Cardiac muscle cell (in vitro differentiated cells and primary cell): ENCODE measurements at regions not wholly inside any gene's neighbourhood (a gene's known extent, or its start where the extent isn't known, plus 50 kb on each side); places are given as distances from the start of the nearest gene placed in this dataset.

Experiments used
- DNase-seq, 2 donors: peaks; one replicate each; pipeline versions ENCODE4 v3.0.0 to v3.0.0-alpha.2; 2010 to 2017; ENCODE audit warnings: low read depth in 1 of 2, low spot score in 1 of 2
- H3K27ac ChIP-seq: fragments of 200-600 bp; sonication (generic); 2 replicates; pipeline ENCODE4 v1.5.1; 2016
- H3K27me3 ChIP-seq: fragments of 200-600 bp; sonication (generic); 2 replicates; pipeline ENCODE4 v1.6.0; 2016; ENCODE audit warnings: control low read depth
- H3K36me3 ChIP-seq: fragments of 200-600 bp; sonication (generic); 2 replicates; pipeline ENCODE4 v1.5.1; 2016; ENCODE audit warnings: control low read depth
- H3K4me1 ChIP-seq: fragments of 200-600 bp; sonication (generic); 2 replicates; pipeline ENCODE4 v1.8.1; 2017; ENCODE audit warnings: low read depth, mild to moderate bottlenecking, mixed run types
- H3K4me3 ChIP-seq: fragments of 200-600 bp; sonication (generic); 2 replicates; pipeline ENCODE4 v1.5.1; 2016; ENCODE audit warnings: mild to moderate bottlenecking
- H3K9me3 ChIP-seq: fragments of 200-600 bp; sonication (generic); 2 replicates; pipeline ENCODE4 v1.5.1; 2017; ENCODE audit warnings: low read depth, mild to moderate bottlenecking, control low read depth
- TF ChIP-seq, protein P1 (sequence below): IDR thresholded peaks from 2 replicates; pipeline ENCODE4 v1.5.1; 2012; ENCODE audit warnings: low read depth, mild to moderate bottlenecking, low read length

DNA sequence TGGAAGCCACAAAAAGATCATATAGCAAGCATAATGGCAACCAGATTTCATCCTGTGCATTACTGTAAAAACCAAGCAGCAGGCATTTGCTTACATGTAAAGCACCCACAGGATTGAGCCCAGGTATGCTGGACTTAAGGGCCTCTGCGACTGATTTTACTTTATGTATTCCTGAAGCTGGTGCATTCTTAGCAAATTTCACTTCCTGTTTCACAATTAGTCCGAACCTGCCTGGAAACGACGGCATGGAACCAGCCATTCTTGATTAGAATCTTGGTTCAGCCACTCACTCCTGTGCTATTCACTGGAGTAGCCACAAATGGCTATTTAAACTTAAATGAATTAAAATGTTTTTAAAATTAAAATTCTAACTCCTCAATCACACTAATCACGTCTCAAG is 239.2 kb downstream of the NUAK1 start:
- TF ChIP-seq, protein P1, sequence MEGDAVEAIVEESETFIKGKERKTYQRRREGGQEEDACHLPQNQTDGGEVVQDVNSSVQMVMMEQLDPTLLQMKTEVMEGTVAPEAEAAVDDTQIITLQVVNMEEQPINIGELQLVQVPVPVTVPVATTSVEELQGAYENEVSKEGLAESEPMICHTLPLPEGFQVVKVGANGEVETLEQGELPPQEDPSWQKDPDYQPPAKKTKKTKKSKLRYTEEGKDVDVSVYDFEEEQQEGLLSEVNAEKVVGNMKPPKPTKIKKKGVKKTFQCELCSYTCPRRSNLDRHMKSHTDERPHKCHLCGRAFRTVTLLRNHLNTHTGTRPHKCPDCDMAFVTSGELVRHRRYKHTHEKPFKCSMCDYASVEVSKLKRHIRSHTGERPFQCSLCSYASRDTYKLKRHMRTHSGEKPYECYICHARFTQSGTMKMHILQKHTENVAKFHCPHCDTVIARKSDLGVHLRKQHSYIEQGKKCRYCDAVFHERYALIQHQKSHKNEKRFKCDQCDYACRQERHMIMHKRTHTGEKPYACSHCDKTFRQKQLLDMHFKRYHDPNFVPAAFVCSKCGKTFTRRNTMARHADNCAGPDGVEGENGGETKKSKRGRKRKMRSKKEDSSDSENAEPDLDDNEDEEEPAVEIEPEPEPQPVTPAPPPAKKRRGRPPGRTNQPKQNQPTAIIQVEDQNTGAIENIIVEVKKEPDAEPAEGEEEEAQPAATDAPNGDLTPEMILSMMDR: no peak
- Histone ChIP-seq H3K27me3 (no peaks in the 10 kb centered on the region), H3K27ac (no peak overlapping the region), H3K4me3 (no peak overlapping the region), H3K4me1 (no peaks in the 10 kb centered on the region), H3K36me3 (no peaks in the 10 kb centered on the region), H3K9me3 (no peaks in the 10 kb centered on the region)
- DNase-seq: peak in 1 of 2 donors; percentile 20

DNA sequence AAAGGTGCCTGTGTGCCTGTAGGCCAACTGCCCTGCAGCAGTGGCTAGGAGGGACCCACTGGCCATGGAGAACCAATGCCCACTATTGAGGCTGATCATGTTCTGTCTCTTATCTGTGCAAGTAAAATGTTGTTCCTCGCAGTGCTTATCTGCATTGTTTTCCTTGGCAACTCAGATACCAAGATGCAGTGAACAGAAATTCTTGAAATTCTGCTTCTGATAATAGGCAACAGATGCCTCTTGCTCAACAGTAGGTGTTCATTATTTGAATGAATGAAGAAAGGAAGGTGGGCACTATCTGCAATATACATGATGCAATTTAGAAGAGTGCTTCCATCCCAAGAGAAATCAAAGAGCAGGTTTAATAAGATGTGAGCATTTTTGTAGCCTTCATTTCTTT is 232.2 kb downstream of the NUAK1 start:
- Histone ChIP-seq H3K36me3 (no peaks in the 10 kb centered on the region), H3K9me3 (no peaks in the 10 kb centered on the region), H3K27ac (no peak overlapping the region), H3K27me3 (no peaks in the 10 kb centered on the region), H3K4me3 (no peak overlapping the region), H3K4me1 (peaks cover 3% of the 10 kb centered on the region)
- DNase-seq: peak in 1 of 2 donors; percentile 39
- TF ChIP-seq, protein P1: no peak

DNA sequence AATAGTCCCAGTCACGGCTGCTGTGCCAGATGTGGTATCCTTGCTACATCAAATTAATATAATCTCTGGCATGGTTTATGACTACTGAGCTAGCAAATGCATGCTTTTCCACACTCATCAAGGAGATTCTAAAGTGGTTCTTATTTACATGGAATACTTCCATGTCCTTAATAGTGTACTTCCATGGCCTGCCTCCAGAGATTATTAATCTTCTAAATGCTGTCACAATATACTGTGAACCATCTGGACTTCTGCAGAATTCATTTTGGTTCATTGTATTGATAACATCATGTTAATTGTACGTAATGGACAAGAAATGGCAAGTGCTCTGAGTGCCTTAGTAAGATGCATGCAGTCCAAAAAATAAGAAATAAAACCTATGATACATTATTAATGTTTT is 230.8 kb downstream of the NUAK1 start:
- H3K4me1 ChIP-seq: peaks cover 3% of the 10 kb centered on the region
- DNase-seq: no peak
- no peak overlapping the region for H3K27ac ChIP-seq
- no peaks in the 10 kb centered on the region for H3K27me3 ChIP-seq
- H3K4me3 ChIP-seq: no peak overlapping the region
- H3K9me3 ChIP-seq: no peaks in the 10 kb centered on the region
- no peaks in the 10 kb centered on the region for H3K36me3 ChIP-seq
- TF ChIP-seq, protein P1: no peak

DNA sequence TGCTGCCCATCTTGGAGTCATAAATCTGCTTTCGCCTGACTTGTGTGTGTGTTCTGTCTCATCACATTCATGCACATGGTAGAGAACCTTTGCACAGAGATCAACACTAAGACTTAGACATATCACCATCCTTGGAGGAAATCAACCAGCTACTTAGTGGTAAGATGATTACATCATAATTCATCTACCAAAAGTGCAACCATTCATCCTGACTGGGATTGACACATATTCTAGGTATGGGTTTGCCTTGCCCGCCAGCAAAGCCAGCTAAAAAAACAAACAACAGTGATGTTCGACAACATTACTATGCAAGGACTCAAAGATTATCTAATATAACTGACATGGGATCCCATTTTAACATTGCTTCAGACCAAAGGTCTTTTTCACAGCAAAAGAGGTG is 228.7 kb downstream of the NUAK1 start:
- H3K4me1 ChIP-seq: peaks cover 3% of the 10 kb centered on the region

DNA sequence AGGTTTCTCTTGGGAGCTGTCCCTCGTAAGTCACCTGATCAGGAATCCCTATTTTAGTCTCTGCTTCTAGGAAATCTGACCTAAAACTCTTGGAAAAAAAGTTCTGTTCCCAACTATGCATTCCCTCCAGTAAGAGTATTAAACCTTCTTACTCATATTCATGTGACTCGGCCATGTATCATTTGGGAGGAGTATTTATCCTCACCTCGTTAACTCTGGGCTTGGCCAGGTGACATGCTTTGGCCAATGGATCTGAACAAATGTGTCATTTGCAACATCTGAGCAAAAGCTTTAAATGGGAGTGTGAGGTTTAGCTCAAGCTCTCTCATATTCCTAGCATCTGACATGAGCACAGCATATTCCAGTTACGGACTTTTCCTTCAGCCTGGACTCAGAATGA is 226.8 kb downstream of the NUAK1 start:
- no peak overlapping the region for H3K27ac ChIP-seq
- H3K9me3 ChIP-seq: no peaks in the 10 kb centered on the region
- no peaks in the 10 kb centered on the region for H3K4me1 ChIP-seq
- no peak for DNase-seq
- no peaks in the 10 kb centered on the region for H3K36me3 ChIP-seq
- TF ChIP-seq, protein P1: no peak
- no peaks in the 10 kb centered on the region for H3K27me3 ChIP-seq
- no peak overlapping the region for H3K4me3 ChIP-seq

More for the DNA sequence above, 228.7 kb downstream of the NUAK1 start:
- TF ChIP-seq, protein P1: no peak
- Histone ChIP-seq H3K27me3 (no peaks in the 10 kb centered on the region), H3K36me3 (no peaks in the 10 kb centered on the region), H3K4me3 (no peak overlapping the region), H3K27ac (no peak overlapping the region), H3K9me3 (no peaks in the 10 kb centered on the region)
- no peak for DNase-seq
